GM18499 (cell line): ENCODE measurements at regions not wholly inside any gene's neighbourhood (a gene's known extent, or its start where the extent isn't known, plus 50 kb on each side); places are given as distances from the start of the nearest gene placed in this dataset.
"Not testable (repeated sequence)": the region's sequence is repeated elsewhere in the genome, so short reads cannot be mapped to it uniquely, and the experiment has no call there.

Experiments
- ATAC-seq: cut with Tn5 transposase; IDR thresholded peaks from one replicate; pipeline ENCODE4 v1.9.1; 2021; ENCODE audit warnings: moderate number of reproducible peaks; ENCODE audit not compliant: insufficient read depth, unreplicated experiment

DNA sequence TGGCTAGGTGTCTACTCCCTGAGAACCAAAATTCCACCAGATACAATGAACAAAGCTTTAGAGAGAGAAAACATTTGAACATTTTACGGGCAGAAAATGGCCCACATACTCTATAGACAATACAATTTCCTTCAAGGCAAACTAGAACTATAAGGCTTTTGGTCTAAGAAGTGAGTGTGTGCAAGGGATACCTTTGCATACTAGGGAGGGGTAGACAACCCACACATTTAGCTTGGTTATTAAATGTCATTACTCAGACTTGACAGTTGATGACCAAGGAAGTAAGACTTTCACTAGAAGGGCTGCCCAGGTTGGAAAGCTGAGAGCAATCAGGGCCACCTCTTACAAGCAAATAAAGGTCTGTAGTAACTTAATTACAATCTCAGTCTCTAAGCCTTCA lies 64.0 kb upstream of the PLEKHM1 start:
- ATAC-seq: not testable (repeated sequence)

DNA sequence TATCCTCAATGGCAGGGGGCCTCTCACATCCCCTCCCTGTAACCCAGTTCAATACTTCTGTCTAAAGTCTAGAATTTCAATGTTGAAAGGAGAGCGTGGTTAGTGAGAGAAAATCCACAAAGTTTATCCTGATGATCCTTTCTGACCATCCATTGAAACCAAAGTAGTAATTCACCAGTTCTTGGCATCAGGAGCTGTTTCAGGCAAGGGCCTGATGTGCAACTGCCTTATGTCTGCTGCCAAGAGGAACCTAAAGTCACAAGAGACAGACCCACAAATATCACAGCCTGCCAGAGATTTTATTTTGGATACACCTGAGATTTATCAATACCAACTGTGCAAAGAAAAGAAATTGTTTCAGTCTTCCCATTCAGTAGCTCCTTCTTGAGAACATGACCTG lies 68.3 kb upstream of the PLEKHM1 start:
- ATAC-seq: not testable (repeated sequence)

DNA sequence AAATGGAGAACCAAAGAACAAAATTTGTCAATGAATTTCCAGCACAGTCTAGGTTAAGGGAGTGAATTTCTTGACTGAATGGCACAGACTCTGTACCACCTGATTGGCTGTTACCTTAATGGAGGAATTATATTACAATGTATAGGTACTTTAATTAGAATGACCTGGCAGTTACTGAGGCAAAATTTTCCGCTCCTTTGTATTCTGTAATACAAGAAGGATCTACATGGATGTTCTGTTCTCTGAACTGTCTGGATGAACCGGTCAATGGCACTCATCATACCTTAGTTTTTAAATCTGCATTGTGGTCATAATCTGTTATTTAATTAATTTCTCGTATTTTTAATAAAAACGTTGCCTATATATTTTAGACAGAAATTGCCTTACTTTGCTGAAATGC lies 72.3 kb upstream of the PLEKHM1 start:
- not testable (repeated sequence) for ATAC-seq

DNA sequence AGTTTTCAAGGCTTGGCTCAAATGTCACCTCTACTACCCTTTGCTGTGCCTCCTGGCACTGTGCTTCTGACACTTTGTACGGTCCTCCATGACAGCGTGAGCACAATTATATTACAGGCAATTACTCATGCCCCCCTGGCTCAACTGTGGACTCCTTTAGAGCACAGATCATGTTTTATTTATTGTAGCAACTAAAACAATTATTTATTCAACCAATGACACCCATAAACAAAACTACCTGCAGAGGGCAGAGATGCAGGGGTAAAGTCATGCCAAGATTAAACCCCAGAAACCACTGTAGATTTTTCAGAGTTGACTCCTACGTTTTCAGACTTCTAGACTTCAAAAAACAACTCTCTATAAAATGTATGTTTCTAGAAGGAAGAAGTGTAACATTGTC lies 72.8 kb upstream of the PLEKHM1 start:
- not testable (repeated sequence) for ATAC-seq

DNA sequence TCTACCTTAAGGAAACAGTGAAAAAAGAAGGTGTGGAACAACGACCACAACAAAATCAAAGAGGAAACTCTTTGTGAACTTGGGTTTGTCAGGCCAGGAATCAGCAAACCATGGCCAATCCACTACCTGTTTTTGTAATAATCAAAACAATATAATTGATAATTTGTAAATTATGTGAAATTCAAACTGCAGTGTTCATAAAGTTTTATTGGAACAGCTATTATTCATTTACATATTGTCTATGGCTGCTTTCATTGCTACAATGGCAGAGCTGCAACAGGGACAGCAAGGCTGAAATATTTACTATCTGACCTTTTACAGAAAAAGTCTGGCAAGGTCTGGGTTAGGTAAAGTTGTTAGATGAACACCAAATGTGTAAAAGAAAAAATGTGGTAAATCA lies 77.8 kb upstream of the PLEKHM1 start:
- ATAC-seq: not testable (repeated sequence)

DNA sequence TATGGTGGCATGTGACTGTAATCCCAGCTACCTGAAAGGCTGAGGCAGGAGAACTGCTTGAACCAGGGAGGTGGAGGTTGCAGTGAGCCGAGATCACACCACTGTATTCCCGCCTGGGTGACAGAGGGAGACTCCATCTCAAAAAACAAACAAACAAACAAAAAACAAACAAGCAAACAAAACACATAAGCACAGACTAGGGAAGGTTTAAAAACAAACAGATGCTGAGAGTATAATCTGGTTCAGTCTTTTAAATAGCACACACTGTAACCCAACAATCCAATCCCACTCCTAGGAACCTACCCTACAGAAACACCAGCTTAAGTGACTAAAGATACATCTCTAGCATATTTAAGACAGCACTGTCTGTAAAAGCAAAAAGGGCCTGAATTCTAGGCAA lies 82.8 kb upstream of the PLEKHM1 start:
- ATAC-seq: not testable (repeated sequence)

DNA sequence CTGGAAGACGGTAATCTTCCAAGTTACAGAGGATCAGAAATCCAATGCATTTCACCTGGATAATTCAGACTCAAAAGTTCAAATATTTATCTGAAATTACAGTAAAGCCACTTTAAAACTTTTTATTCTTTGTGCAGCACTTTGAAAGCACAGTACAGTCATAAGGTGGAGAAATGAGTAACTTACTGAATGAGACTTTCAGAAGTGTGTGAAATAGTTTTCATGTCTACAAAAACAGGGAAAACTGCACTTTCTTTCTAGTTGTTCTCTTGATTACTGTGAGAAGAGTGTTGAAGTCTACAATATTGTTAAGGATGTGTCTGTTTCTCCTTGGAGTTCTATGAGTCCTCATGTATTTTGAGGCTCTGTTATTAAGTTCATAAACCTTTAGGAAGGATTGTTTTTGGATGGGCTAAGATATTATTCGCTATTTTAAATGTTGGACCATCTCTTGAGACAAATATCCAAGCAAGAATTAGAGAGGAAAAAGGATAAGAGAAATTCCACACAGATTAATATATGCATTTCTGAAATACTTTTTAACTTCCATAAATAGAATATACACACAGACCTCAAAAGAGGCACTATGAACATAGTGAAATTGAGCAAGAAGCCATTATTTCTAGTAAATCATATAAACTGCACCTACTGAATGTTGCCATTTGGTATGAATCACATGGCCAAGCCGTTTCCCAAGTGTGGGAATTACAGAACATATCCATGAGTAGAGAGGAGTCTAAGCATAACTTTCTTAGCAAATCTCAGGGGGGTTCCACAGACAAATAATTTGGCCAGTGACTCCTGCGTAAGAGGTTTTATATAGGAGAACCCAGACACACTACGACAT lies 83.6 kb upstream of the PLEKHM1 start:
- no peak for ATAC-seq

DNA sequence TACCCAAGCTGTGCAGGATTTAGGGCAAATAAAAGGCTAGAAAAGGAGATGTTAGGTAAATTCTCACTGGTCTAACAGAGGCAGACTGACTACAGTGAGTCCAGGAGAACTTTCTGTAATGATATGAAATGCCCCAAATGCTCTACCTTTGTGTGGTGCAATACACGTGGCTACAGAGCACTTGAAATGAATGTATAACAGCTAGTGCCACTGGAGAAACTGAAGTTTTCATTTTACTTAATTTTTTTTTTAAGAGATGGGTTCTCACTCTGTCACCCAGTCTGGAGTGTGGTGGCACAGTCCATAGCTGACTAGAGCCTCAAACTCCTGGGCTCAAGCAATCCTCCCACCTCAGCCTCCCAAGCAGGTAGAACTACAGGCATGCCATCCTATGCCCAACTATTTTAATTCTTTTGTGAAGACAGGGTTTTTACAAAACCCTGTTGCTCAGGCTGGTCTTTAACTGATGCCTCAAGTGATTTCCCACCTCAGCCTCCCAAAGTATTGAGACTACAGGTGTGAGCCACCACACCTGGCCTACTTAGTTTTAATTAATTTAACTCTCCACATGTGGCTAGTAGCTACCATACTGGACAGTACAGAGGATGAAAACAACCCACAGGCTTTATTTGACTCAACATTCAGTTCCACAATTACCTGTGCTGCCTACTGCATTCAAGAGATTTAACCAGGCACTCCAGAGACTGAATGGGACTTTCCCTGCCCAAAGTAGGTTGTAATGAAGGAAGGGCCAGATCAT lies 84.8 kb upstream of the PLEKHM1 start:
- ATAC-seq: no peak

DNA sequence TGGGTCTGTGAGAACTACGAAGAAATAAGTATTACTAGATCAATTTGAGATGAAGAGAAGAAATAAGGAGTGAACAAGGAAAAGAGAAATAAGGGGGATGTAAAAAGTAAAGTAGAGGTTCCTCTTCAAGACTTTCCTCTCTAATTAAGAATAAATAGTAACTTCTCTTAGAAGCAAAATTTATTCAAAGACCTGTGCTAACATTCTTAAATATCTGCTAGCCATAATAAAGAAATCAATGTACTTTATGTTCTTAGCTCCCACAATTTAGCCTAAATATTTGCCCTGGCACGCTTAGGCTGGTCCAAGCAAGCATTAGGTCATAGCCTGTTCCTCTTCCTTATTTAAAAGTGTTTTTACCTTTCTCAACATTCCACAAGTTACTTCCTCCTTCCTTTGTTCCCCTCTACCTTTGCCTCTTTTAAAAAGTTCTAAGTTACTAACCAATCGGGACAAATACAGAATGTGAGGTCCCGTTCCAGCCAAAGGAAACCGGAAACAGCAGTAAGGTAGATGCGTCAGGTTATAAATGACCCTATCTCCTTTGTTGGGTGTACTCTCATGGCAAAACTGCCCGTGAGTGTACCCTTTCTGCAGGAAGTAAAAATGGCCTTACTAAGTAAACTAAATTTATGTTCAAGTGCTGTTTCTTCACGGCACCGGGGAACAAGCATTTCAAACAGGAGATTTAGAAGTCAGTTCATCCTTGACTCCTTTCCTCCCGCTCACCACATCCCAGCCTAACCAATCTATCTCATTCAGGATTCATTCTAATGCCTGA lies 86.2 kb upstream of the PLEKHM1 start:
- not testable (repeated sequence) for ATAC-seq

DNA sequence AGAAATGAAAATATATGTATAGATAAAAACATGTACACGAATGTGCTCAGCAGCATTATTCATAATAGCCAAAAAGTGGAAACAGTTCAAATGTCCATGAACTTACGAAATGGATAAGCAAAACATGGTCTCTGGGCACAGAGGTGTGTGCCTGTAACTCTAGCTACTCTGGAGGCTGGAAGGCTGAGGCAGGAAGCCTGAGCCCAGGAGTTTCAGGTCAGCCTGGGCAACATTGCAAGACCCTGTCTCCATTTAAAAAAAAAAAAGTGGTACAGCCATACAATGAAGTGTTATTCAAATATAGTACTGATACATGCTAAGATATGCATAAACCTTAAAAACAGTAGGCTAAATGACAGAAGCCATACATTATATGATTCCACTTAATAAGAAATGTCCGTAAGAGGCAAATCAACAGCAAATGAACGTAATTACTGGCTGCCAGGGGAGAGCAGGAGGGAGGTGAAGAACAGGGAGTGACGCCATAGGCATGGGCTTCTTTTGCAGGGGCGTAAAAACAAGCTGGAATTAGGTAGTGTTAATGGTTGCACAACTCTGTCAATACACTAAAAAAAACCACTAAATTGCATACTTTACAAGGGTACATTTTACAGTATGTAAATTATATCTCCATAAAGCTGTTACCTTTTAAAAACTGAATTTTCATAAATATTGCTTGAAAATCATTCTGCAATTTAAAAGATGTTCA lies 87.2 kb upstream of the PLEKHM1 start:
- ATAC-seq: no peak

DNA sequence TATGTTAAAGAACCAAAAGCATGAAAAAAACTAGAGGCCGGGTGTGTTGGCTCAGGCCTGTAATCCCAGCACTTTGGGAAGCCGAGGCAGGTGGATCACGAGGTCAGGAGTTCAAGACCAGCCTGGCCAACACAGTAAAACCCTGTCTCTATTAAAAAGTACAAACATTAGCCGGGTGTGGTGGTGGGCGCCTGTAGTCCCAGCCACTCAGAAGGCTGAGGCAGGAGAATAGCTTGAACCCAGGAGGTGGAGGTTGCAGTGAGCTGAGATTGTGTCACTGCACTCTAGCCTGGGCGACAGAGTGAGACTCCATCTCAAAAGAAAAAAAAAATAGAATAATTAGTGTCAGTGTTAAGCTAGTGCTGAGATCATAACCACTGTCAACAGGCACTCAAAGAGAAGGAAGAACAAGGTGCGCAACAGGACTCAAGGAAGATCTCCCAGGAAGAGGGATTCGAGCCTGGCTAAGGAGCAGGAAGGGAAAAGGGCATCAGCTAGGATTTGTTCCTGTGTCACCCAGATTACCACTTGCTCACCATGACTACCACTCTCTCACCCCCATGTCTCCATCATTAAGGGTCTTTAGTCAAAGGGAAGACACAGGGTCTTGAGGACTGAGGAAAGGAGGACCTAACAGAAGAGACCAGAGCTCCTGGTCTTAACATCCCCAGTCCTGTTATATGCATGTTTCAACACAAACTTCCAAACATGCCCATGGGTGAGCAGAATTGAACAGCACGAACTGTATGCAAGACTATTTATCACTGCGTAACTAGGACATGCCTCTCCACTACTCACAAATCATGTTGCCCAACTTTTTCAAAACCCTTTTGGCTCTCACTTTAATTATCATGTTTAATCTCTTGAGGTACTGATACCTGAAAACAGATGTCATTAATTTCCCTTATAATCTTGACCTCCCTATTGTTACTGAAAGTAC lies 88.3 kb upstream of the PLEKHM1 start:
- ATAC-seq: no peak

DNA sequence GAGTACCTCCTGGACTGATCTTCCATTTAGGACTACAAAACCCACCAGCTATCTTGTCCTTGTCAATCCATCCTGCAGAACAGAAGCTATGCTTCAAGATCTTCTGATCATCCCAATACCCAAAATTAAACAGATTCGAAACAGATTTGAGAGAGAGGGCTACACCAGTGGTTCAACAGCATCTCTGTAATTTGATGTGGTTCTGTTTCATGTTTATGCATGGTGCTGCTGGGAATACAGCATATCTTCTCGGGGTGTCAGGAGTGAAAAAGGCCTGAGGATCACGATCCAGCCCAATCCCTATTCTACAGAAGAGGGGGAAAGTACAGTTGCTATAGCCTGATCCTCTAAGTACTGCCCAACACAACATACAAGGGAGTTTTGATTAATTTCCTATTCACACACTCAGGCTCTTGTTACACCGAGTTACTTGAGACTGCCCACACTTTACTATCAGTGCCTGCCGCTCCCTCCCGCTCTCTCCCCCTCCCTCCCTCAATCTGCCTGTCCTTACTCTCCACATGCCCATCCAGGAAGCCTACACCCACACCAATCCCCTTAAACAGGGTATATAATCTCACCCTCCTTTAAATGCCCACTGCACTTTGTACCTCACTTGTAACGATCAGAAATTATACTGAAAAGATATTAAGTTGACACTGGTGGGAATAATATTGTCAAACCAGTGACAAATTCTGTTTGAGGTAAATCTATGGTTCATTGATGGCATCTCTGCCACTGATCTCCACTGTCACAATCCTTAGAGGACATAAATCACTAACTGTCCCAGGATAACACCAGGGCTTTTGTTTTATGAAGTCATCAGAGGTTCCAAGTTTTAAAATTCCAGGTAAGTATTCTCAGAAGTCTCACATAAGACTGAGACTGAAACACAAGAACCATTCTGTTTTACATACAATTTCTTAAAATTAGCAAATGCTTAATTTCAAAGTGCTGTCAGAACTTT lies 89.3 kb upstream of the PLEKHM1 start:
- ATAC-seq: no peak

DNA sequence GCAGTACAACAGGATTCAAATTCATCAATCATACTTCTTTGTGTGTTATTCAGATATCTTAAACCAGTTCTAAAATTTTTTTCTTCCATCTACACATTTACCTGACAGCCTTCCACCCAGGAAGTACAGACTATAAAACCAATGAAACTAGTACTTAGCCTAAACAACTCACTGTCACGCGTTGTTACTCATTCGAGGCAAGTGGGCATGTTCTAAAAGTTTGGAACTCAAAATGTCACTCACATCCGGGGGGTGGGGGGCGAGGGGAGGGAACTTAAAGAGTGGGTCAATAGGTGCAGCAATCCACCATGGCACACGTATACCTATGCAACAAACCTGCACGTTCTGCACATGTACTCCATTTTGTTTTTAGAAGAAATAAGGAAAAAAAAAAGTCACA lies 90.4 kb upstream of the PLEKHM1 start:
- ATAC-seq: no peak

DNA sequence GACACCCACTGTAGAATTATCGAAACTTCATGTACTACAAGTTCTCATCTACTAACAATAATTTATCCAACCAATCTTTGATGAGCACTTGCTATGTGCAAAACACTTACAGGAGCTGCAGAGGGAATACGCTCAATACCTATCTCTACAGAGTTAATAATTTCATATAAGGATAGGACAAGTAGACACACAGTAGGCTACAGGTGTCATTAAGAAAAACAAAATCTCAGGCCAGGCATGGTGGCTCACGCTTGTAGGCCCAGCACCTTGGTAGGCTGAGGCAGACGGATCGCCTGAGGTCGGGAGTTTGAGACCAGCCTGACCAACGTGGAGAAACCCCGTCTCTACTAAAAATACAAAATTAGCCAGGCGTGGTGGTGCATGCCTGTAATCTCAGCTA lies 91.3 kb upstream of the PLEKHM1 start:
- ATAC-seq: no peak

DNA sequence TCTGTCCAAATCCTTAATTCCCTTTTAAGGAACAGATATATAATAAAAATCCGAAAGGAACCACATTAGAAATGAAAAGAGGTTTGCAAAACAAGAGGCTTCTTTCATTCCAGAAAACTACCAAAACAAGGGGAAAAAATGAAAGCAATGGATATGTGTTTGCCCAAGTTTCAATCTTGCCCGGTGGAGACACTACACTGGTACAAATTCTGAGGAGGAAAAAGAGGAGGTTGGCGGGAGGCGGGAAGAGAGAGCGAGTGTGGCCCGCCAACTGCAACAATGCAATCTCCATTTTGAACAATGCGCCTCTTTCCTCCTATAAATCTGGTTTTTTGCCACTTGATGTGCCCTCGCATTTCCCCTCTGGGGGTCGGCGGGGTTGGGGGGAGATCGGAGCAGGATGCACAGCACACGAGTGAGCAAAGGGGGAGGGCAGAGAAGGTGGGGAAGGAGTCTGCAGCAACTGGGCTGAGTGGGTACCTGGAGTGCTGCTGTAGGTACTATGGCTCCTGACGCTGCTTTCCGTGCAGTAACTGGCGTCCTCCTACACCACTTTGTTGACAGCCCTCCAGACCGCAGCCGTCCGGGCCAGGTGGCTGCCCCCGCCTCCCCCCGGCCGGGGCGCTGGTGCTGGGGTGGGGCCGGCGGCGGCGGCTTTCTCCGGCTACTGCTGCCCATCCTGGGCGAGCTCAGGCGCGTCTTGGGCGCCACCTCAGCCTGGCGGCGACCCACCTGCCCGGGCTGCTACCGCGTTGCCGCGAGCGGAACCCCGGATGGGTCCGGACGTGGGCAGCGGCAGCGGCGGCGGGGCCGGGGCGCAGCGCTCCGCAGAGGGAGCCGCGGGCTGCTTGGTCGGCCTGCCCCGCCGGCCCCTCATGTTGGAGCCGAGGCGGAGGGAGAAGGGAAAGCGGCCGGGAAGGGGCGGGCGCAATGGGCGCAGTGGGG lies 93.8 kb upstream of the PLEKHM1 start:
- no peak for ATAC-seq

DNA sequence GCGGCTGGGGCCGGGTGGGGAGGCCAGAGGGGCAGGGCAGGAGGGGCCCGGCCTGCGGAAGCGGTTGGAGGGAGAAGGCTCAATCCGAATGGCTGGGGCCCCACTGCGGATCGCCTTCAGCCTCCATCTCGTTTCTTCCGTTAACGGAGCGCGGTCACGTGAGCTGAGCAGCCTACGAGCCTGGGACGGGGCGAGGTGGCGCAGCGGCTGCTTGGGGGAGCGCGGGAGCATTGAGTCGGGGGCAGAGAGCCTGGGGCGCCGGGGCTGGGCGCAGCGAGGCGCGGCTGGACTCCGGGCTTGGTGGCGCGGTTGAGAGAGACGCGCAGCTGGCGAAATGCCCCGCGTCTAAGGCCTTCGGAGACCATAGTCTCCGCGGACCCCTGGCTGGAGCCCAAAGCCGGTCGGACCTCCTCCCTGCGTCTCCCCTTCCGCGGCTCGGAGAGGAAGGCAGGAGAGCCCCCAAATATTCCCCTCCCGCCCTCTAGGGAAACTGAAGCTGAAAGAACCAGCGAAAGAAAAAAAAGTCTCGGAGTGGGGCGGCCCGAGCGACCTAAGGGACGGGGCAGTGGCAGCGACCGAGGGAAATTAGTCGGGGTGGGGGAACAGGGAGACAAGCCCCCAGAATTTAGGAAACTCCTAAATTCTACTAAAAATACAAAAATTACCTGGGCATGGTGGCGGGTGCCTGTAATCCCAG lies 94.7 kb upstream of the PLEKHM1 start:
- not testable (repeated sequence) for ATAC-seq
